Spleen (tissue), 11 donors: ENCODE measurements at regions not wholly inside any gene's neighbourhood (a gene's known extent, or its start where the extent isn't known, plus 50 kb on each side); places are given as distances from the start of the nearest gene placed in this dataset.

Experiments
- DNase-seq: peaks from one replicate; pipeline ENCODE4 v3.0.0-alpha.2; 2020
- H3K27ac ChIP-seq, 8 donors: fragments of 200-600 bp; sonication (generic) in 7 of 8; 1 replicate in 4 of 8; 2 replicates in 4 of 8; pipeline versions ENCODE4 v1.5.0 to v1.8.0; 2016 to 2021; ENCODE audit warnings: inconsistent platforms in 4 of 8, mild to moderate bottlenecking in 4 of 8, moderate library complexity in 1 of 8
- H3K27me3 ChIP-seq, 7 donors: fragments of 200-600 bp; sonication (generic) in 6 of 7; replicated peaks in 1 of 7; 1 replicate in 4 of 7; 2 replicates in 3 of 7; pipeline versions ENCODE4 v1.5.0 to v1.8.0; 2016 to 2021; ENCODE audit warnings: inconsistent platforms in 3 of 7, mild to moderate bottlenecking in 1 of 7
- H3K36me3 ChIP-seq, 6 donors: fragments of 200-600 bp; sonication (generic) in 5 of 6; 1 replicate in 4 of 6; 2 replicates in 2 of 6; pipeline versions ENCODE4 v1.5.0 to v1.8.0; 2016 to 2021; ENCODE audit warnings: inconsistent platforms in 2 of 6
- H3K4me1 ChIP-seq, 6 donors: fragments of 200-600 bp; sonication (generic) in 5 of 6; 1 replicate in 3 of 6; 2 replicates in 3 of 6; pipeline versions ENCODE4 v1.5.0 to v1.8.0; 2016 to 2021; ENCODE audit warnings: inconsistent platforms in 3 of 6
- H3K4me3 ChIP-seq, 8 donors: fragments of 200-600 bp; sonication (generic) in 7 of 8; 1 replicate in 4 of 8; 2 replicates in 4 of 8; pipeline versions ENCODE4 v1.5.0 to v1.8.0; 2016 to 2021; ENCODE audit warnings: inconsistent platforms in 4 of 8, mild to moderate bottlenecking in 4 of 8, moderate library complexity in 2 of 8
- H3K9me3 ChIP-seq, 8 donors: fragments of 200-600 bp; sonication (generic) in 7 of 8; 1 replicate in 4 of 8; 2 replicates in 4 of 8; pipeline versions ENCODE4 v1.5.0 to v1.8.0; 2016 to 2021; ENCODE audit warnings: inconsistent platforms in 4 of 8
- POLR2A ChIP-seq, 3 donors: fragments of 450-650 bp; IDR thresholded peaks; one replicate each; pipeline ENCODE4 v1.5.1; 2017; ENCODE audit warnings: antibody characterized with exemption in 3 of 3, mild to moderate bottlenecking in 1 of 3
- POLR2AphosphoS5 ChIP-seq, 3 donors: sonication (generic); formaldehyde crosslinking; IDR thresholded peaks; one replicate each; pipeline ENCODE4 v1.5.1; 2017; ENCODE audit warnings: antibody characterized with exemption in 3 of 3
- WGBS, 5 donors: extraction: QIAGEN DNeasy Blood & Tissue Kit in 3 of 5; methylation state at CpG; one replicate each; pipeline versions ENCODE4 v1.1.5 to v1.1.7; 2013 to 2018; 5-methylcytosine and 5-hydroxymethylcytosine counted together
- intact Hi-C: fragments of 100-400 bp; cut with DNase I; formaldehyde crosslinking; loops from one replicate; pipeline ENCODE4 v1.15.0; 2023; ENCODE audit warnings: low total_unique reads
- TF ChIP-seq, protein P1 (sequence below), 11 experiments: fragments of 200-600 bp in 7 of 11; fragments of 450-650 bp in 4 of 11; sonication (generic) in 4 of 11; IDR thresholded peaks in 8 of 11; conservative IDR thresholded peaks in 3 of 11; 1 replicate in 7 of 11; 2 replicates in 4 of 11; pipeline versions ENCODE4 v1.4.0 to v1.8.0; 2016 to 2021; ENCODE audit warnings: antibody characterized with exemption in 11 of 11, inconsistent platforms in 4 of 11, mild to moderate bottlenecking in 1 of 11
- donor health status: healthy with polysubstance abuse.
- donor health status: DM: no; HTN: no; CAD: no; lungs with moderate emphysema.
- donor health status: DM: no; HTN: no; CAD: no.
- donor health status: Bipolar disorder and iron deficiency.
- donor health status: healthy.
- donor health status: DM: no; HTN: no; CAD: no.
- donor health status: DM: yes; HTN: yes; CAD: no.

DNA sequence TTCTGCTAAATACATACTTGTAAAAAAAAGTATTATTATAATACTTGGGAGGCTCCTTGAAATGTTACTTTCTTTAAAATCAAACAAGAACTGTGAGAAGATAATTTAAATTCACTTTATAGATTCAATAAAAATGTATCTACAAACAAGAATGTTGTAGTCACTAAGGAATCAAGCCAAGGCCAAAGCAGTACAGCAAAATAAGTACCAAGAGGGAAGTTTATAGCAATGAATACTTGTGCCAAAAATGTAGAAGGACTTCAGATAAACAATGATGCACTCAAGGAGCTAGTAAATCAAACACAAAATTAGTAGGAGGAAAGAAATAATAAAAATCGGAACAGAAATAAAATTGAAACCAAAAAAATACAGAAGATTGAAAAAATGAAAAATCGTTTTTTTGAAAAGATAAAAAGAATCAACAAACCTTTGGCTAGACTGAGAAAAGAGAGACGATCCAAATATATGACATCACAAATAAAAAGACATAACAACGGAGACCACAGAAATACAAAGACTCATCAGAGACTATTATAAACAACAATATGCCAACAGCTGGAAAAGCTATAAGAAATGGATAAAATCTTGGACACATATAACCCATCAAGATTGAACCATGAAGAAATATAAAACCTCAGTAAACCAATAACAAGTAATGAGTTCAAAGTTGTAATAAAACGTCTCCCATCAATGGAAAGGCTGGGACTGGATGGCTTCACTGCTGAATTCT is 286.0 kb upstream of the TMEM229A start:
- no peaks in the 10 kb centered on the region for H3K4me1 ChIP-seq
- 62 to 77% (median 71%) methylated on average over 5 of the region's 5 CpGs for WGBS, 5 donors
- intact Hi-C loops: no loop called here
- no peaks in the 10 kb centered on the region for H3K9me3 ChIP-seq
- no peaks in the 10 kb centered on the region for H3K27me3 ChIP-seq
- no peak for DNase-seq
- no peak overlapping the region for H3K27ac ChIP-seq
- TF ChIP-seq, protein P1, sequence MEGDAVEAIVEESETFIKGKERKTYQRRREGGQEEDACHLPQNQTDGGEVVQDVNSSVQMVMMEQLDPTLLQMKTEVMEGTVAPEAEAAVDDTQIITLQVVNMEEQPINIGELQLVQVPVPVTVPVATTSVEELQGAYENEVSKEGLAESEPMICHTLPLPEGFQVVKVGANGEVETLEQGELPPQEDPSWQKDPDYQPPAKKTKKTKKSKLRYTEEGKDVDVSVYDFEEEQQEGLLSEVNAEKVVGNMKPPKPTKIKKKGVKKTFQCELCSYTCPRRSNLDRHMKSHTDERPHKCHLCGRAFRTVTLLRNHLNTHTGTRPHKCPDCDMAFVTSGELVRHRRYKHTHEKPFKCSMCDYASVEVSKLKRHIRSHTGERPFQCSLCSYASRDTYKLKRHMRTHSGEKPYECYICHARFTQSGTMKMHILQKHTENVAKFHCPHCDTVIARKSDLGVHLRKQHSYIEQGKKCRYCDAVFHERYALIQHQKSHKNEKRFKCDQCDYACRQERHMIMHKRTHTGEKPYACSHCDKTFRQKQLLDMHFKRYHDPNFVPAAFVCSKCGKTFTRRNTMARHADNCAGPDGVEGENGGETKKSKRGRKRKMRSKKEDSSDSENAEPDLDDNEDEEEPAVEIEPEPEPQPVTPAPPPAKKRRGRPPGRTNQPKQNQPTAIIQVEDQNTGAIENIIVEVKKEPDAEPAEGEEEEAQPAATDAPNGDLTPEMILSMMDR (IDR thresholded peaks at IDR 0.05 in 8 of 11, conservative IDR thresholded peaks at IDR 0.05 in 3 of 11): no peak
- TF ChIP-seq POLR2A (IDR thresholded peaks at IDR 0.05) (no peak), POLR2AphosphoS5 (IDR thresholded peaks at IDR 0.05) (no peak)
- no peak overlapping the region for H3K4me3 ChIP-seq
- H3K36me3 ChIP-seq: no peaks in the 10 kb centered on the region

GRCh38 chr7:124310934-124311390 is 278.1 kb upstream of the TMEM229A start:
- no peak overlapping the region for H3K27ac ChIP-seq
- no peaks in the 10 kb centered on the region for H3K27me3 ChIP-seq
- H3K4me1 ChIP-seq: no peaks in the 10 kb centered on the region
- DNase-seq: no peak
- no peak overlapping the region for H3K4me3 ChIP-seq
- H3K36me3 ChIP-seq: no peaks in the 10 kb centered on the region
- H3K9me3 ChIP-seq: no peaks in the 10 kb centered on the region
- TF ChIP-seq POLR2A (IDR thresholded peaks at IDR 0.05): no peak
- no peak for TF ChIP-seq POLR2AphosphoS5 (IDR thresholded peaks at IDR 0.05)
- TF ChIP-seq, protein P1 (IDR thresholded peaks at IDR 0.05 in 8 of 11, conservative IDR thresholded peaks at IDR 0.05 in 3 of 11): no peak
- intact Hi-C loops: no loop called here

- DNase-seq: no peak
- Histone ChIP-seq H3K36me3 (no peaks in the 10 kb centered on the region), H3K4me1 (no peaks in the 10 kb centered on the region), H3K27ac (no peak overlapping the region), H3K4me3 (no peak overlapping the region), H3K9me3 (peaks cover 0 to 12% (median 0%) of the 10 kb centered on the region in 8 donors), H3K27me3 (no peaks in the 10 kb centered on the region)
- intact Hi-C loops: no loop called here
- TF ChIP-seq POLR2A (IDR thresholded peaks at IDR 0.05) (no peak), POLR2AphosphoS5 (IDR thresholded peaks at IDR 0.05) (no peak)
- TF ChIP-seq, protein P1 (IDR thresholded peaks at IDR 0.05 in 8 of 11, conservative IDR thresholded peaks at IDR 0.05 in 3 of 11): no peak
Measured at GRCh38 chr7:124308384-124308783, 275.5 kb upstream of the TMEM229A start.

GRCh38 chr7:124295289-124295688 is 262.4 kb upstream of the TMEM229A start:
- Histone ChIP-seq H3K9me3 (peaks cover 0 to 81% (median 54%) of the 10 kb centered on the region in 8 donors), H3K27me3 (no peaks in the 10 kb centered on the region), H3K4me1 (no peaks in the 10 kb centered on the region), H3K4me3 (no peak overlapping the region), H3K36me3 (no peaks in the 10 kb centered on the region), H3K27ac (no peak overlapping the region)
- intact Hi-C loops: no loop called here
- 82 to 97% (median 89%) methylated on average over 1 of the region's 1 CpG for WGBS, 5 donors
- TF ChIP-seq, protein P1 (IDR thresholded peaks at IDR 0.05 in 8 of 11, conservative IDR thresholded peaks at IDR 0.05 in 3 of 11): no peak
- TF ChIP-seq POLR2A (IDR thresholded peaks at IDR 0.05) (no peak), POLR2AphosphoS5 (IDR thresholded peaks at IDR 0.05) (no peak)
- DNase-seq: no peak
